Epithelial cell of proximal tubule (primary cell): ENCODE measurements at regions not wholly inside any gene's neighbourhood (a gene's known extent, or its start where the extent isn't known, plus 50 kb on each side); places are given as distances from the start of the nearest gene placed in this dataset.

Source experiments
- DNase-seq: peaks from one replicate; pipeline ENCODE4 v3.0.0-alpha.2; 2011; ENCODE audit warnings: low read depth
- H3K4me3 ChIP-seq: 2 replicates; pipeline ENCODE4 v1.5.1; 2011; ENCODE audit warnings: low read depth, mild to moderate bottlenecking, low read length
- CTCF ChIP-seq: conservative IDR thresholded peaks from 2 replicates; pipeline ENCODE4 v1.5.1; 2012; ENCODE audit warnings: low read depth, mild to moderate bottlenecking, low read length

GRCh38 chr6:126743076-126743475 is 375.4 kb upstream of the RSPO3 start:
- no peak for DNase-seq
- H3K4me3 ChIP-seq = no peak overlapping the region
- TF ChIP-seq CTCF = no peak

DNA sequence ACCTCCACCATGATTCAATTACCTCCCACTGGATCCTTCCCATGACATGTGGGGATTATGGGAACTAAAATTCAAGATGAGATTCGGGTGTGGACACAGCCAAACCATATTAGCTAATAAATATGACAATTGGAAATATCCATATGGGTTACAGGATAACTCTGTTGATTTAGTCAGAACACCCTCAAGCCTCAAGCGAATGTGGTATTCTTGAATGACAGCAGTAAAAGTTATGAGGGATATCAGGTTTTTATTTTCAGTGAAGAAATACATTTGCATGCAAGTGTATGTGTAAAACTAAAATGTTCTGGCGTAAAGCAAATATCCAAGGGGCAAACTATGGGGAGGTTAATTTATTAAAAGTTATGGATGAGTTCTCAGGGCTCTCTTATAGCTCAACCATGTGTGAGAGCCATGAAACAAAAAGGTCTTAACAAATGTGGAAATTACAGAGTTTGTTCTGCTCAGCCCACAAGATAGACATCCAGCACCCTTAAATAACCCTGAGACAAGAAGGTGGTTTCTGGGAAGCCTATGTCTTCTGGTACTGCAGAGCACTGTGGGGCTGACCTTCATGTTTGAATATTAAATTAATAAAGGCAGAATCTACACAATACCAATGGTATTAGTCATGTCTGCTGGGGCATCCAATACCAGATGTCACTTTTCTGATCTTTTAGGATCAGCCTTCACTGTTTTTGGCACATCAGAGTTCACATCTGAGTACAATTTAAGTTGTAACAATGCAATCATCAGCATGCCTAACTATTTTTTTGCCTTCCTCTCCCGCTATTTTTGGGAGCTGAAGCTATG is 370.5 kb upstream of the RSPO3 start:
- no peak for TF ChIP-seq CTCF
- no peak for DNase-seq
- no peak overlapping the region for H3K4me3 ChIP-seq

- TF ChIP-seq CTCF = no peak
- DNase-seq = no peak
- no peak overlapping the region for H3K4me3 ChIP-seq
Observed at GRCh38 chr6:126753606-126754005, 364.9 kb upstream of the RSPO3 start.

- no peak for DNase-seq
- H3K4me3 ChIP-seq = no peak overlapping the region
- no peak for TF ChIP-seq CTCF
Observed at GRCh38 chr6:126761854-126762253, 356.6 kb upstream of the RSPO3 start.

GRCh38 chr6:126764104-126764503 is 354.4 kb upstream of the RSPO3 start:
- H3K4me3 ChIP-seq = no peak overlapping the region
- TF ChIP-seq CTCF = no peak
- no peak for DNase-seq

DNA sequence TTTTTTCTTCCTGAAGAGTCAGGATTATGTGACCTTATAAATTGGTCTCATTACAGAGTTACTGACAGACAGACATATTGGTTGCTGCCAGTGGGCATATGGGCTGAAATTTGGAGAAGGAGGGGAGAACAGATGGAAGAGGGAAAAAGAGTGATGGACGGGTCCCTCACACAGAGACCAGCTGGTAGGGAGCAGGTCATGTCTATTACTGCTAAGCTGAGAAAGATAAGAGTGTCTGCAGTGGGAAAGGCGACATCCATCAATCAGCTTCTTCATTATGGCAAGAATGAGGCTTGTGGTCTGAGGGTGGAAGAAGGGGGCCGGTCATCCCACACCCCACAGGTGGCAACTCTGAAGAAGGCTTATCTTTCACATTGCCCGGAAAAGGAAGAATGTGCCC is 353.8 kb upstream of the RSPO3 start:
- no peak for DNase-seq
- TF ChIP-seq CTCF = no peak
- H3K4me3 ChIP-seq = no peak overlapping the region

DNA sequence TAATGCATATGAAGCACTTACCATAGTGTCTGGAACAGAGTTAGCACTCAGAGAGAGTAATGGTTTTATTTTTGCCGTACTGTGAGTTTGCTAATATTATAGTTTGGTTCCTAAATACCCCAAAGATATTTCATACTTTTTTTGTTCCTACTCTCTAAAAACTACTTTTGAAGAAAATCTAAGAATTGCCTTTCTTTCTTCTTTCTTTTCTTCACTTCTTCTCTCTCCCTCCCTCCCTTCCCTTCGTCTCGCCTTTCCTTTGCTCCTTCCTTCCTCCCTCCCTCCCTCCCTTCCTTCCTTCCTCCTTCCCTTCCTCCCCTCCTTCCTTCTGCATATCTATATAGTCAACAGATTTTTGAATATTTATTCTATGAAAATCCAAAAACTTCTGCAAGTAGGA is 351.7 kb upstream of the RSPO3 start:
- DNase-seq = no peak
- no peak for TF ChIP-seq CTCF
- H3K4me3 ChIP-seq = no peak overlapping the region
